ENCODE measurements at regions not wholly inside any gene's neighbourhood (a gene's known extent, or its start where the extent isn't known, plus 50 kb on each side); places are given as distances from the start of the nearest gene placed in this dataset.

DNA sequence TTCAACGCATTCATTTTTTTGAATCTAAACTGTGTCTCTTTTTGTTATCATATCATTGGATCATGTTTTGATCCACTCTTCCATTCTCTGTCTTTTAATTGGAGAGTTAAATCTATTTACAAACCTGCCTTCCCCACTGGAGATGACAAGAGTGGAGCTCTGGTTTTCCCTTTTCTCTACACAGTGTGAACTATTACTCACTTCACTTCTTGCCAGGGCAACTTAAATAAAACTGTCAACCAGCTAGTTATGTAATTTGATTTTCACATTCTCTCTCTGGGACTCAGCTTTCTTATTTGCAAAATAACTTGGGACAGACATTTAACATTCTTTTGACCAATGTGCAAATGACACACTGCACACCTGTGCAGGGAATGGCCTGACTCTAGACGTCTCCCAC, 230.8 kb upstream of the CST7 start:
- DNase-seq, result no peak

DNA sequence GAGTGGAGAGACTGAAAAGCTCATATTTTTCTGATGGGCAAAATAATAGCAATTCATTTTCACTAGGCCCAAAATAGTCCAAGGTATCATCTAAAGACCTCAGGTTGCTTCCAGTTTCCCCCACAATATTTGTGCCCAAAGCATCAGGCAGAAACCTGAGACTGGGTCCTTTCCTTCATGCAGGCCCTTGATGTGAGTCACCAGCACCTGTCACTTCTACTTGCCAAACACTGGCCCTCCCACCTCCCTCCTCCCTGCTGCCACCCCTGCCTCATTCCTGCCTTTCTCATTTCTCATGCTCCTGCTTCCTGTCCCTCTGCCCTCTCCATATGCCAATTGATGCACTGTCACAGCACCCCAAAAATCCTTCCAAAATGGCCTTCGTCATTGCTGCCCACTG, 230.4 kb upstream of the CST7 start:
- no peak for DNase-seq

DNA sequence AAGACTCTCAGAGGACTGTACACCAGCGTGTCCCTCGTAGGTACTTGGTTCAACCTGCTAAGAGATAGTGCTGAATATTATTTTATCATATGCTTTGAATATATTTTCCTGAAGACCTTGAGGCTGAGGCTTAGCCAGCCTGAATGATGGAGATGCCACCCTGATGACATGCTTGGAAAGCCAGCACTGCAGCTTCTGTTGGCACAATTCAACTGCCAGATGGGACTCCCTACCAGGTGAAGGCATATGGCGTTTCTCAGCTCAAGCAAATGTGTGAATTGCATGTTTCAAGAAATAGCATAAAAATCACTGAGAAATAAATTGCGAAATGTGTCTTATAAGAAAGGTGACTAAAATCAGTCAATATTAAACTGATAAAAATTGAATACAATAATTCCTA, 228.1 kb upstream of the CST7 start:
- DNase-seq, result no peak

DNA sequence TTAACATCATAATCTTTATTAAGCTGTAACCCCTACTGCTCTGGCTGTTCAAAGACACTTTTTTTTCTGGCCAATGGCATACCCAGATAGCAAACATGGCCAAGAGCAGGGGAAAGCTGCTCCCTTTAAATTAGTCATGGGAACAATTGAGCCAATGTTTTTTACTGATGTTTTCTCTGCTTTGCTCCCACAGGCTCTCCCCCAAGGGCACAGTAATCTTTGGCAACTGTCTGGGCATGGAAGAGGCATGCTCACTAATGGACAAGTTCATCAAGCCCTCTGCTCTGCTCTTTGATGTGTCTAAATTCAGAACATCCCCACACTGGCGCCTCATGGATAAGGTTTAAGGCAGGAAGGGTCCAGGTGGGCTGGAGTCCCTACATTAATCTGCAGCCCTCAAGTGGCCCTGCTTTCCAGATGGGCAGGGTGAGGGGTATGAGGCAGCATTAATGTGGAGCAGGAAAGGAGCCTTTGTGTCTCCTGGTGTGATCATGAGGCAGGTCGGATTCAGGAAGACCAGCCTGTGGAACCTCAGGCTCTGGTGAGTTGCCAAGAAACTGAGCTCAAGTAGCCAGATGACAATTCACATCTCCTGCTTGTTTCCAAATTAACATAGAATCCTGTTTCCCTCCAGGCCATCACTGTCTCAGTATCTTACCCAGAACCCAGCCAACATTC, 227.0 kb upstream of the CST7 start:
- DNase-seq, result no peak

DNA sequence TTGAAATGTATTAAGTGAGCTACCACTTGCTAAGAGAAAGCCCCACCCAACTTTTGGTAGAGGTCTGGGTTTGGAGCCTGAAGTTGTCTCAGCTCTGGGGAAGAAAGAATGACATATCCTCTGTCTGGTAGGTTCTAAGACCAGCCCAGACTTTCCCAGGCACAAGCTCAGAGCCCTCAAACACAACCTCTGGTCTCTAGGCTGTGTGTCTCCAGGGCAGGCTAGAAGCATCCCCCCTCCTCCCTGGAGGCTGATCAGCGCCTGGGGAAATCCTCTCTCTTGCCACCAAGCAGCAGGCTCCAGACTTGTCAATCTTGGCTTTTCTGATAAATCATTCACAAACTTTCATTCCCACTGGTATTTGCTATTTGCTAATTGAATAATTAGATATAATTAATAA, 226.5 kb upstream of the CST7 start:
- no peak for DNase-seq

DNA sequence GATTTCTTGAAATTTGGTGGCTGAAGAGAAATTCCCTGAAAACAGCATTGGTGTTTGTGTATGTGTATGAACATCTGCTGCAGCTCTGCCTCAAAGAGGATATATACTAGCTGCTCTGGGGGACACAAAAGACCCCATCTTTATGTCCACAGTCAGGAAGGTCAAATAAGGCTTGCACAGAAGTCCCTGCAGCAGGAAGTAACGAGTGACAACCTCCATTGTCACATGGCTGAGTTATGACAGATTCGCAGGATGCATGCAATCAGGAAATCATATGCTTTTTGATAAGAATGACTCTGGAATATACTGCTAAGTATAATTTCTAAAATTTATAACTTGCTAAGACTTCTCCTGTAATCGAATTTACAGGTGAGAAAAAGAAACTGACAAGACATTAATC, 225.9 kb upstream of the CST7 start:
- no peak for DNase-seq

DNA sequence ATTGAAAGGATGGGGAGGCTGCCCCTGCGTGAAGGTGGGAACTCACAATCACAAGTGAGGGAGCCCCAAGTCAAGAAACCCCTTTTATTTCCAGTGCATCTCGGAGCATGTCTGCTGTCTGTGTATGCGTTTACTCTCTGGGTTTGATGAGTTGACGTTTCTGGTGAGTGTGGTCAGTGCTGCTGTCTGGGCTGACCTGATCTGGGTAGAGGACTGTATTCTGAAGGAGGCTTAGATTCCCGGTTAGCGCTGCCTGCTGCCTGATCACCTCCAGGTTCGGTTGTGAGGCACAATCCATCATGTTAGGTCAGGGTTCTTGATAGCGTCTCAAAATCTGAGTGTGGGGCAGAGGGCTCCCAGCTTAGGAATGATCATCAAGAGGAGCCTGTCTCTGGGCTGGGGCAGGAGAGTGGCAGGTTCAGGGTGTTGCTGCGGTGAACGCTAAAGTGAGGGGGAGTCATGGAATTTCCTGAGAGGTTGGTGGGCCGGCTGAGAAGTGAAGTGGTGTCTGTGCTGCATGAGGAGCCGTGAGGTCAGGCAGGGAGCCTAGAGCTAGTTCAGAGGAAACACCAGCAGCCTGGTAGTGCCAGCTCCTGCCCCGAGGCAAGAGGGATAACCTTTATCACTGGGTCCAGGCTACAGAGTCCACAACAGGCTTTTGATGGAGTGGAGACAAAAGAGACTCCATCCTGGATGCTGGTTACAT, 225.3 kb upstream of the CST7 start:
- DNase-seq, result no peak

DNA sequence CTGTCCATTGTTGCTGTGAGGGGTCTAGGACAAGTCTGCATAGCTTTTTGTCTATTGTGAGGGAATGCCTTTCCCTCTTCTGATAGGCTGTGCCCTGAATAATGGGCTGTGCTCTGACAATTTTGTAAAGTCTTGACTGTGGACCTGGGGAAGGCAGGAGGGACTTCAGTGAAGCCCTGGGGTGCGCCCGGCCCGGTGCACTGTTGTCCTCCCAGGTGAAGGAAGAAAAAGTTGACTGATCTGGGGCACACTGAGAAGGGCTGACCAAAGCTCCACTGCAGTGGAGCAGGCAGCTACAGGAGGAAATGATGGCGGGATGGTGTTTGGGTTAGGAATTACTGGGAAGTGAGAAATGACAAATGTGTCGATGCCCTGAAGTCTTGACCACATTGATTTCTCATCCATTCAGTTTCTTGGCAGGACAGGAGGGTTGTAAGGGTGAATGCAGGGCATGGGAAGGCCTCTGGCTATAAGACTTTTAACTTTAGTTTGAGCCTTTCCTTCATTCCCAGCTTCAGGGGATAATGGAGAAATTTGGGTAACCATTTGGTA, 224.0 kb upstream of the CST7 start:
- no peak for DNase-seq

DNA sequence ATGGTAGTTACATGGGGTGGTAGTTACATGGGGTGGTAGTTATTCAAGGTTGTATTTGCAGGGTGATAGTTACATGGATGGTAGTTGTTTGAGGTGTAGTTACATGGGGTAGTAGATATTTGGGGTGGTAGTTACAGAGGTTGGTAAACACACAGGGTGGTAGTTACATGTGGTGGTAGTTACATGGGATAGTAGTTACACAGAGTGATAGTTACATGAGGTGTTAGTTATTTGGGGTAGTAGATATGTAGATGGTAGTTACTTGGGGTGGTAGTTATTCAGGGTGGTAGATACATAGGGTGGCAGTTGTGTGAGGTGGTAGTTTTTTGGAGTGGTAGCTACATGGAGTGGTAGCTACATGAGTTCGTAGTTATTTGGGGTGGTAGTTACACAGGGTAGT, 221.3 kb upstream of the CST7 start:
- no peak for DNase-seq

DNA sequence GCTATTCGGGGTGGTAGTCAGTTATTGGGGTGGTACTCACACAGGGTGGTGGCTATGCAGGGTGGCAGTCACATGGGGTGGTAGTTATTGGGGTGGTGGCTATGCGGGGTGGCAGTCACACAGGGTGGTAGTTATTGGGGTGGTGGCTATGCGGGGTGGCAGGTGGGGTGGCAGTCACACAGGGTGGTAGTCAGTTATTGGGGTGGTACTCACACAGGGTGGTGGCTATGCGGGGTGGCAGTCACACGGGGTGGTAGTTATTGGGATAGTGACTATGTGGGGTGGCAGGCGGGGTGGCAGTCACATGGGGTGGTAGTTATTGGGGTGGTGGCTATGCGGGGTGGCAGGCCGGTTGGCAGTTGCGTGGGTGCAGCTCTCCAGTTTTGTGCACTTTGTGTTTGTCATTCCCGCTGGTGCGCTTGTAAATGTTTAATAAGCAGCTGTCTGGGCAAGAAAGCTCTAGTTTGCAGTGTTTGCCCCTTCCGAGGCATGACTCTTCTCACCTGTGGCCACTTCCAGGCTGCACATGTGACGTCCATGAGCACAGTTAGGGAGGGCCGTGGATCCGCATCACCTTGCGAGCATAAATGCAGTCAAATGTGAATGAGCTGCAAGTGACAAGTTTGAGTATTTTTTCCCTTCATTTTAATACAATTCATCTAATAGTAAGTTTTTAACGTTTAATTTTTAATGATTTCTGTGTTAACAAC, 219.0 kb upstream of the CST7 start:
- DNase-seq, result no peak

DNA sequence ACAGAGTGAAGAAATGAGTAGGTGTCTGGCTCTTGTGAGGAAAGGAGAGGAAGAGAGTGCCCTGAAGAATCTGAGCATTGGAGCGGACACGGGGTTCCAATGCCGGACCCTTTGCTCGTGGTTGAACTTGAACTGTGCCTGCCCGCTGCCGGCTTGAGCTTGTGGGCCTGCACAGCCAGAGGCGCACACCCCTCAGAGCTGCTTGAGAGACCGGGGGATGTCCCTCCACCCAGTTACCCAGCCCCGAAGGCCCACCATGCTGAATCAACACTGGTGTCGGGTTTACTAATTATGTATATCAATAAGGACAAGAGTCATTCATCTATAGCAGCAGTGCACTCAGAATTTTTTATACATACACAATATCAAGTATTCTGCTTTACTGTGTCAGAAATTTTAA, 218.3 kb upstream of the CST7 start:
- no peak for DNase-seq

DNA sequence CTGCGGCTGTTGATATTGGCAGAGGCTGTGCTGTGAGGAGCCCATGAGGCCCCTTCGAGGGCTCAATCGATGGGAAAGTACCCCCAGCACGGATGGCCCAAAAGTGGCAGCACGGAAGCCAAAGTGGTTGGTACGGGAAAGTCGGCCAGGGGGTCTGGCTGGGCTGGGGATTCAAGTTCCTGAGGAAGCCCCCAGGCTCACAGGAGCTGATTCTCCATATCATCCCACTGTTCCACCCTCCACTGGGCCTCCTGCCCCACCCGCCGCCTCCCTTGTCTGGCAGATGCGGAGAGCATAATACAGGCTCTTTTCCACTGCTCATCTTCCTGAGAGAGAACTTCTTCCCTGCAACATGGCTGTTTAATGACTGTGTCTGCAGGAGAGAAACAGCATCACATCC, 217.8 kb upstream of the CST7 start:
- no peak for DNase-seq

DNA sequence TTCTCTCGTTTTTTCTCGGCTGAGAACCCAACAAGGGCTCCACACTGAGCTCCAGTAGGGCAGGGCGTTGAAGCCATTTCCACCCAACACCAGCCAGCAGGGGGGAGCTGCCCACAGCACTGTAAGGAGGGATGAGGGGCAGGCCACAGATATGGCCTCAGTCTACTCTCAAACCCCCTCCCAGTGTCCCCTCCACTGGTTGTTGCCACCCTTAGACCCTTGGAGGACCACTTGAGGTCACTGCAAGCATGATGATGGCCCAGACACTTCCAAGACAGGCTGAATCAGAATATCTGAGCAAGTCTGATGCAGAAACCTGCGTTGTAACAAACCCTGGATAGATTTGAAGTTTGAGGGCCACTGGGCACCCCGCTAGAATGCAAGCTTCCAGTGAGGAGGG, 217.0 kb upstream of the CST7 start:
- no peak for DNase-seq

DNA sequence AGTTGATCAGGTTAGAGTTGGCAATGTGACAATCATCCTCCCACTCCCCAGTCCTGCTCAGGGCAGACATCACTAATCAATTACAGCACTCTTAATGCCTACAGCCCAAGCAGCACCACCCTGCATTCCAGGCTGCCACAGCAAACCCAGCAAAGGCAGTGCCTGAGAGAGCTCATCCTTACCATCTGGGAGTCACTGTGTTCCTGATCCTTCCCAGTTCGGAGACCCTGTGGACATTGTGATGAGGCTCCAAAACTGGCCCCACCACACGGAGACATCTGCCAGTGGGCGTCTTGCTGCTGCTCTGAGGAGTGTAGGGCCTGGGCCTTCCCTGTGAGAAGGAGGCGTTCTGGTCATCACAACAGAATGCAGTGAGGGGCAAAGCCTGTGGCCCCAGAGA, 216.5 kb upstream of the CST7 start:
- DNase-seq, result no peak

DNA sequence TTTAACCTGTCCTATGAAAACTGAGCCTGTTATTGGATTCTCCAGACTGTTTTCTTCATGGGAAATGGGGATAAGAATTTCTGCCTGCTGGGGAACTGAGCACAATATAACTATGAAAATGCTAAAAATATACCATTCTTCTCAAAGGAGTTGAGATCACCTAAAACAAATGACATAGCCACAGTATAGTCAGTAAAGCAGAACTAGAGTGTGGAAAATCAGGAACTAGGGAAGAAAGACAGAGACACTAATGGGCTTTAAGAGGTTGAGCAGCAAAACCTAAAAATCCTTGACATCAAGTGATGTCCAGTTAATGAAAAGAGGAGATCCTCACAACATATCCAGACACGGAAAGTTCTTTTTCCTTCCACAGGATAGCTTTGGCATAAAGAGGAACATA, 215.7 kb upstream of the CST7 start:
- no peak for DNase-seq

DNA sequence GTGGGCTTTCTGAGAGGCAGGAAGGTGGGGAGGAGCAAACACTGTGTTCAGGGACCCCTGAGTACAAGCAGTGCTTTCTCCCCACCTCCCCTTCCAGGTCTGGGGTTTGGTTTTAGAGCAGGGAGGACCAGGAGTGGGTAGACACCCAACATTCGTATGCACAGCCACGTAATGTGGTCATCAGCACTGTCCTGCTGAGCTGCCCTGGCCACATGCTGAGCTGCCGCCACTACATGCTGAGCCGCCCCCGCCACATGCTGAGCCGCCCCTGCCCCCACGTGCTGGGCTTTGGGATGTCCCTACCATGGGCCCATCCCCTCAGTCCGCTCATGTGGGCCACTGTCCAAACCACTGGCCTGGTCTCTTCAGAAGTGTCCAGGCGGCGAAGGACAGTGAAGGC, 214.9 kb upstream of the CST7 start:
- no peak for DNase-seq

DNA sequence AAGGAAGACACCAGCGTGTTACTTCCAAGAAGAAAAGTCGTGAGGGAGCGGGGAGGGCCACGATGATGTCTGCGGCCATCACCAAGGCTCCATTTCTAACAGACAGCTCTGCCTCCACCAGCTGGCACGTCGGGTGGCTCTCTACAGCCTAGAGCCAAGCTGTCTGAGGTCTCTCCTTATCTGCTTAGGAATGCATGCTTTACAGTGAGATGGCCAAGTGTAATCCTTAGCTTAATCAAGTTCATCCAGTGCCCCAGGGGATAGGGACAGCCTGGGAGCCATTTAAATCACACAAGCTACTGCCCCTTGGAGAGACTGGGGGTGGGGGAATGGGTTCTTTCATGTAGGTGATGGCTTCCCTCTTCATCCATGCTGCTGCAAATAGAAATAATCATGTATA, 213.8 kb upstream of the CST7 start:
- DNase-seq, result no peak

DNA sequence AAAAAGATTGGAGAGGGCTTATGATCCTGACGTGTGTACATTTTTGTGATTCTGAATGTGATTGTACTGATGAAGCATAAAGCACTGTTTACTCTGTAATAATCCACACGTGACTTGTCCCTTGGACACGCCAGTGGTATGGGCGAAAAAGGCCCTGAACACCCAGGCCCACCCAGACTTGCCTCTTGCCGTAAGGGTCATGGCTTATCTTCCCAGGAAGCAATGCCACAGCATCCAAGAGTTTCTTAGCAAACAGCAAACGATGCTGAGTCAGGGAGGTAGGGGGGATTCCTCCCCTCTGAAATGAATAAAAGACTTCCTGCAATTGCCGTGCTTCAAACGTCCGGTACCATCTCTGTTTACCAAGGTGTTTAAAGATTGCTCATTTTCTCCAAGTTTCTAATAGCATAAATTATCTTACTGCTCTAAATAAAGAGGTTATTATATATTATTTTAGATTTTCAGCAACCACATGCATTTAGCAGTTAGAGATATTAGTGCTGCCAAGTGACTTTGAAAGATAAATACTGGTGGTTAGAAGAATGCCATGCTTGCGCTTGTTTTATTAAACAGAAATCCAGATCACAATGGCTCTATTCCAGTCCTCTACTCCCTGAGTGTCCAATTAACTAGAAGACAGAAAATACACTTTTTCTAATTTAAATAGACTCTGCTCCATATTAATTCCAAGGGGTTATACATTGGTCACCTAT, 212.8 kb upstream of the CST7 start:
- no peak for DNase-seq

DNA sequence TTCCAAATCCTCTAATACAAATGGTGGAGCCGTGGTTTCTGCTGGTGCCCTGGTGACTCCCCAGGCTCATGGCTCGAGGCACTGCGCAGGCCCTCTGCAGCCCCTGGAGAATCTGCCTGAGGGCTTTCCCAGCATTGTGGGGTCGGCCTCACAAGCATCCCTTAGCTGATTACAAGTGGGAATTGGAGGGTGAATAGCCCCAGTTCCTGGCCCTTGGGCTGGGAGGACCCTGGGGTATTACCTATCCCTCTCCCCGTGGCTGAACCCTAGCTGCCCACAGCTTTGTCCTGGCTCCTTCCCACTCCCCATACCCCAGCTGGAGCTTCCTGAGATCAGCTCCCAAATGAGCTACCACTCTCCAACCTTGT, 212.2 kb upstream of the CST7 start:
- no peak for DNase-seq

DNA sequence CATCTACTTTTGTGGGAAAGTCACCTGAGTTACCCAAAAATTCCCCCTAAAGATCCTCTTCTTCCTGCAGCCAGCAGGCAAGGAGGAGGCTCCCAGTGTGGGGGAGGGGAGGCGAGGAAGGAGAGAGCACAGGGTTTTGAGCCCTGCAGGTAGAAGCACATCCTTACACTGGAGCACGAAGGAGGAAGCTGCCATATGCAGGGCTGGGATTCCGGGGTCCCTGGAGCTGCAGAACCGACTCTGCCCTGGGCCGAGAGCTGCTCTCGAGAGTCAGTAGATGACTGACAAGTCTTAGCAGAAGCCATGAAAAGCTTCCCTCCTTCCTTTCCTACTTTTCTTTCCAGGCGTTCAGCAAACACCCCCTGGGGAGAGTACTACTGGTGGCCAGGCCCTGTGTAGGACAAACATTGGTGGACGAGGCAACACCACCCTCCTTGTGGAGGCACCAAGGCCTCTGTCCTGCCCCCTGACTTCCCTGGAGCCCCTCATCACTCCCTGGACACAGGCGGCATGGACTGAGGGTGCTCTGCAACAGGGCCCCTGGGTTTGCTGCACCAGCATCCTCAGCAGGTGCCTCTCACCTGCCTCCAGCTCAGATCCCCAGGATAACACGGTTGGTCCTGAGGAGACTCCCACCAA, 211.7 kb upstream of the CST7 start:
- no peak for DNase-seq

DNA sequence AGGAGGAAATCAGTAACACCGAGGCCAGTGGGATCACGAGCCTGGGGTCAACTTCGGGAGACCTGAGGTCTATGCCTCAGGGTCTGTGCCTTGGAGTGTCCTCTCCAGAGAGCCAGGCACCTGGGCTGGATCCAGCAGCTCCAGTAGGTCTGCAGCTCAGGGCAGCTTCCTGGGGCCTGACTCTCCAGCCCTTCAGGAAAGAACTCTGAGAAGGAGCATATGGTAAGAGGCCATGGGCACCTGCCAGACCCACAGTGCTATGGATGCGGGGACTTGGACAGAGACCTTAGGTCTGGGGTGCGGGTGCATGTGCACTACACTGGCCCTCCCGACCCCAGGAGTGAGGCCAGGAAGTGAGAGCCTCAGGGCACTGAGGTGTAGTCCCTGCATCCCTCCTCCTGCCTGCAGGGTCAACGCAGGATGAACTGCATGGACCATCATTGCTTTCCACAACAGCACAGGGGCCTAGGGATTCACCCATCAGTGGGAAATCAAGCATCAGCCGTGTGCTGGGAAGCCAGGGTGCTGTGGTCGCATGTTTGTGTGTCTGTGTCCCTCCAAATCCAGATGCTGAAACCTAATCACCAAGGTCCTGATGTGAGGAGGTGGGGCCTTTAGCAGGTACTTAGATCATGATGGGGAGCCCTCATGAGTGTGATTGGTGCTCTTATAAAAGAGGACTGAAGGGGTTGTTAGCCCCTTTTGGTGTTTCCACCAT, 210.9 kb upstream of the CST7 start:
- no peak for DNase-seq

DNA sequence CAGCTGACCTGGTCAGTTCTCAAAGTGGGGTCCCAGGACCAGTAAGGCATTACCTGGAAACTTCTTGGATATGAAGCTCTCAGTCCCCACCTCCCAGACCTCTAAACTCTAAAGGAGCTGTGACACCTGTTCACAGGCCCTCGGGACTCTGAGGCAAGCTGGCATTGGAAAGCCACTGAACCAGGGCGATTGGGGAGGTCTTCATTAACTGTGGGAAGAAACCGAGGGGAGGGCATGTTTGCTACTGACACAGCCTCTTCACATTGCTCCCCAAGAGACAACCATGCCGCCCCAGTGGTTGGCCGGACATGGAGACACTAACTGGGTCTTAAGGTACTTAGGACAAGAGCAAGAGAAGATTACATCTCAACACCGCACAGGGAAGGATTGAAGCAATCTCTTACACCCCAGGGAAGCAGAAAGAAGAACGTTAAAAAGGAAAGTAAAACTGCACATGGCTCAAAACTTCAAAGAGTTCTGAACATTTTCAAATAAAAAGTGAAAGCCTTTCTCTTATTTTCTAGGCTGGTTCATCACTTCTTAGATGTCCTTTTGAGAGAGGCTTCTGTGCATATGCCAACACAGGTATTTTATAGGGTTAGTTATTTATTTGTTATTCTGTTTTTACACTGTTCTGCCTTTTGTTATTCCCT, 210.0 kb upstream of the CST7 start:
- no peak for DNase-seq

All from SW 1271 (cell line).